H9 (cell line): ENCODE measurements at regions not wholly inside any gene's neighbourhood (a gene's known extent, or its start where the extent isn't known, plus 50 kb on each side); places are given as distances from the start of the nearest gene placed in this dataset.

Experiments
- DNase-seq: peaks from one replicate; pipeline ENCODE4 v3.0.0-alpha.2; 2017
- H2AFZ ChIP-seq: one replicate; pipeline ENCODE4 v1.6.1; 2013; ENCODE audit warnings: mild to moderate bottlenecking, low read length, control low read depth, moderate library complexity
- H2AK5ac ChIP-seq: 2 replicates; pipeline ENCODE4 v1.6.1; 2013; ENCODE audit warnings: low read length, control low read depth, mixed read lengths; ENCODE audit not compliant: insufficient read length
- H2BK120ac ChIP-seq: one replicate; pipeline ENCODE4 v1.6.1; 2013; ENCODE audit warnings: low read depth, mild to moderate bottlenecking, low read length, control low read depth, inconsistent platforms; ENCODE audit not compliant: poor library complexity, severe bottlenecking
- H2BK12ac ChIP-seq: 2 replicates; pipeline ENCODE4 v1.6.1; 2013; ENCODE audit warnings: low read length, control low read depth, mixed read lengths, low read depth; ENCODE audit not compliant: insufficient read length
- H2BK15ac ChIP-seq: 2 replicates; pipeline ENCODE4 v1.6.1; 2013; ENCODE audit warnings: low read depth, low read length, control low read depth
- H2BK20ac ChIP-seq: one replicate; pipeline ENCODE4 v1.6.1; 2013; ENCODE audit warnings: low read depth, mild to moderate bottlenecking, low read length, control low read depth, inconsistent platforms; ENCODE audit not compliant: poor library complexity, severe bottlenecking
- H2BK5ac ChIP-seq: 2 replicates; pipeline ENCODE4 v1.6.1; 2013; ENCODE audit warnings: low read length, control low read depth, mixed read lengths; ENCODE audit not compliant: insufficient read length
- H3K14ac ChIP-seq: 2 replicates; pipeline ENCODE4 v1.6.1; 2013; ENCODE audit warnings: low read length, control low read depth; ENCODE audit not compliant: insufficient read depth
- H3K18ac ChIP-seq: 2 replicates; pipeline ENCODE4 v1.6.1; 2013; ENCODE audit warnings: low read depth, mild to moderate bottlenecking, mixed read lengths, low read length, control low read depth; ENCODE audit not compliant: insufficient read length
- H3K23ac ChIP-seq: 2 replicates; pipeline ENCODE4 v1.6.1; 2013; ENCODE audit warnings: low read length, control low read depth, mixed read lengths, low read depth; ENCODE audit not compliant: insufficient read length
- H3K23me2 ChIP-seq: 2 replicates; pipeline ENCODE4 v1.6.1; 2013; ENCODE audit warnings: low read depth, mild to moderate bottlenecking, mixed read lengths, low read length, control low read depth; ENCODE audit not compliant: insufficient read length, poor library complexity, severe bottlenecking
- H3K27ac ChIP-seq: 2 replicates; pipeline ENCODE4 v1.5.1; 2013; ENCODE audit warnings: low read length, control low read depth, mixed read lengths, low read depth; ENCODE audit not compliant: insufficient read length
- H3K27me3 ChIP-seq: 2 replicates; pipeline ENCODE4 v1.6.1; 2013; ENCODE audit warnings: low read length, control low read depth, inconsistent platforms; ENCODE audit not compliant: insufficient read depth
- H3K4ac ChIP-seq: 2 replicates; pipeline ENCODE4 v1.6.1; 2013; ENCODE audit warnings: low read depth, mild to moderate bottlenecking, control low read depth, inconsistent platforms, low read length, moderate library complexity
- H3K4me1 ChIP-seq: 2 replicates; pipeline ENCODE4 v1.6.1; 2013; ENCODE audit warnings: low read length, control low read depth, inconsistent platforms; ENCODE audit not compliant: insufficient read depth
- H3K4me2 ChIP-seq: 2 replicates; pipeline ENCODE4 v1.6.1; 2013; ENCODE audit warnings: low read length, control low read depth, mixed read lengths; ENCODE audit not compliant: insufficient read length, insufficient read depth
- H3K56ac ChIP-seq: 2 replicates; pipeline ENCODE4 v1.6.1; 2013; ENCODE audit warnings: low read depth, mild to moderate bottlenecking, mixed read lengths, low read length, control low read depth; ENCODE audit not compliant: insufficient read length
- H3K79me1 ChIP-seq: 2 replicates; pipeline ENCODE4 v1.6.1; 2013; ENCODE audit warnings: low read depth, mild to moderate bottlenecking, moderate library complexity, low read length, control low read depth, inconsistent platforms; ENCODE audit not compliant: insufficient read depth, poor library complexity, severe bottlenecking
- H3K79me2 ChIP-seq: 2 replicates; pipeline ENCODE4 v1.6.1; 2013; ENCODE audit warnings: low read length, control low read depth, inconsistent platforms; ENCODE audit not compliant: insufficient read depth
- H3K9ac ChIP-seq: 2 replicates; pipeline ENCODE4 v1.6.1; 2013; ENCODE audit warnings: low read length, control low read depth, mixed read lengths; ENCODE audit not compliant: insufficient read length; ENCODE audit errors: extremely low read depth
- H3K9me3 ChIP-seq: one replicate; pipeline ENCODE4 v1.6.1; 2013; ENCODE audit warnings: low read depth, low read length, inconsistent platforms; ENCODE audit not compliant: control insufficient read depth
- H3T11ph ChIP-seq: one replicate; pipeline ENCODE4 v1.6.1; 2013; ENCODE audit warnings: mild to moderate bottlenecking, low read length, control low read depth, inconsistent platforms
- H4K20me1 ChIP-seq: one replicate; pipeline ENCODE4 v1.6.1; 2013; ENCODE audit not compliant: control insufficient read depth, insufficient read length, insufficient read depth
- H4K5ac ChIP-seq: 2 replicates; pipeline ENCODE4 v1.6.1; 2013; ENCODE audit warnings: low read depth, mild to moderate bottlenecking, mixed read lengths, low read length, control low read depth; ENCODE audit not compliant: insufficient read length
- H4K8ac ChIP-seq: replicated peaks from 2 replicates; pipeline ENCODE4 v1.6.1; 2013; ENCODE audit warnings: low read length, control low read depth, mixed read lengths, low read depth; ENCODE audit not compliant: insufficient read length
- H4K91ac ChIP-seq: 2 replicates; pipeline ENCODE4 v1.6.1; 2013; ENCODE audit warnings: low read depth, mild to moderate bottlenecking, moderate library complexity, mixed read lengths, low read length, control low read depth; ENCODE audit not compliant: insufficient read length
- H3K27ac Mint-ChIP-seq, 3 experiments: 2 replicates in 2 of 3; 3 replicates in 1 of 3; pipeline ENCODE4 v1.8.0; 2020 to 2021; ENCODE audit warnings: mixed read lengths in 3 of 3, mild to moderate bottlenecking in 1 of 3, moderate library complexity in 1 of 3
- H3K27me3 Mint-ChIP-seq: 2 replicates; pipeline ENCODE4 v1.8.0; 2021; ENCODE audit warnings: low read depth, mild to moderate bottlenecking, moderate library complexity, mixed read lengths
- H3K36me3 Mint-ChIP-seq, 3 experiments: 2 replicates in 2 of 3; 3 replicates in 1 of 3; pipeline ENCODE4 v1.8.0; 2020 to 2021; ENCODE audit warnings: low read depth in 3 of 3, mixed read lengths in 3 of 3; ENCODE audit not compliant: insufficient read depth in 1 of 3
- H3K4me1 Mint-ChIP-seq, 2 experiments: 2 replicates each; pipeline ENCODE4 v1.8.0; 2020; ENCODE audit warnings: mixed read lengths in 2 of 2
- H3K4me3 Mint-ChIP-seq, 2 experiments: 2 replicates in 1 of 2; 3 replicates in 1 of 2; pipeline ENCODE4 v1.8.0; 2020 to 2021; ENCODE audit warnings: mild to moderate bottlenecking in 2 of 2, mixed read lengths in 2 of 2, moderate library complexity in 1 of 2
- H3K9me3 Mint-ChIP-seq, 2 experiments: 2 replicates in 1 of 2; 3 replicates in 1 of 2; pipeline ENCODE4 v1.8.0; 2020; ENCODE audit warnings: mild to moderate bottlenecking in 2 of 2, mixed read lengths in 2 of 2, moderate library complexity in 1 of 2
- WGBS: extraction: QIAGEN DNeasy Blood & Tissue Kit; methylation state at CpG from one replicate; pipeline ENCODE4 v1.1.7; 2013; ENCODE audit warnings: missing lambda C conversion rate, low lambda C conversion rate, mixed read lengths; ENCODE audit not compliant: insufficient read length; ENCODE audit errors: extremely low coverage; 5-methylcytosine and 5-hydroxymethylcytosine counted together
- TF ChIP-seq, protein P1 (sequence below): fragments of 200-600 bp; sonication (generic); conservative IDR thresholded peaks from 3 replicates; pipeline ENCODE4 v1.8.0; 2021; ENCODE audit warnings: antibody characterized with exemption, mild to moderate bottlenecking

DNA sequence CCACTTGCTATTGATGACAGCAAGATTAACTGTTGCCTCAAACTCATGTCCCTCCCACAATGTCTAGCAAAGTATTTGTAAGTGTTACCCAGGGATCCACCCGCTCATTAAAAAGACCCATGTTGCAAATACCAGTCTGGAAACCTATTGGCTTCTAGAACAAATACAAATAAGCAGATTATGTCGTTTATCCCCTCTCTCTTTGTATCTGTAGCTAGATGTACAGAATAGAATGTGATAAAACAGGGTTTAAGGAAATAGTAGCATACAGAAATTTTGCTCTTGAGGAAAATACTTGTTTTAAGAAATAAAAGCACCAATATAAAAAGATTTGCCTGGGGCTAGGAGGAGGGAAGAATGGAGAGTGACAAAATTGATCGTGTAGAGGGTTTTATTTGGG is 142.7 kb upstream of the ZIC3 start:
- no peak overlapping the region for H2BK12ac ChIP-seq
- H2BK15ac ChIP-seq, result no peak overlapping the region
- H4K8ac ChIP-seq, result no peak overlapping the region
- H3K79me2 ChIP-seq, result no peaks in the 10 kb centered on the region
- 100% methylated on average over 1 of the region's 3 CpGs for WGBS
- TF ChIP-seq, protein P1, sequence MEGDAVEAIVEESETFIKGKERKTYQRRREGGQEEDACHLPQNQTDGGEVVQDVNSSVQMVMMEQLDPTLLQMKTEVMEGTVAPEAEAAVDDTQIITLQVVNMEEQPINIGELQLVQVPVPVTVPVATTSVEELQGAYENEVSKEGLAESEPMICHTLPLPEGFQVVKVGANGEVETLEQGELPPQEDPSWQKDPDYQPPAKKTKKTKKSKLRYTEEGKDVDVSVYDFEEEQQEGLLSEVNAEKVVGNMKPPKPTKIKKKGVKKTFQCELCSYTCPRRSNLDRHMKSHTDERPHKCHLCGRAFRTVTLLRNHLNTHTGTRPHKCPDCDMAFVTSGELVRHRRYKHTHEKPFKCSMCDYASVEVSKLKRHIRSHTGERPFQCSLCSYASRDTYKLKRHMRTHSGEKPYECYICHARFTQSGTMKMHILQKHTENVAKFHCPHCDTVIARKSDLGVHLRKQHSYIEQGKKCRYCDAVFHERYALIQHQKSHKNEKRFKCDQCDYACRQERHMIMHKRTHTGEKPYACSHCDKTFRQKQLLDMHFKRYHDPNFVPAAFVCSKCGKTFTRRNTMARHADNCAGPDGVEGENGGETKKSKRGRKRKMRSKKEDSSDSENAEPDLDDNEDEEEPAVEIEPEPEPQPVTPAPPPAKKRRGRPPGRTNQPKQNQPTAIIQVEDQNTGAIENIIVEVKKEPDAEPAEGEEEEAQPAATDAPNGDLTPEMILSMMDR, result no peak
- no peak overlapping the region for H3K9ac ChIP-seq
- H3K9me3 ChIP-seq, result no peaks in the 10 kb centered on the region
- H3K4me1 ChIP-seq, result peaks cover 3% of the 10 kb centered on the region; the same call in 1 of the 2 replicates
- H2AFZ ChIP-seq, result no peak overlapping the region
- H3K23ac ChIP-seq, result no peak overlapping the region
- no peaks in the 10 kb centered on the region for H3K79me1 ChIP-seq
- no peak overlapping the region for H3K4me2 ChIP-seq
- Mint-ChIP-seq H3K9me3 (peaks cover 0 to 55% of the 10 kb centered on the region in 2 experiments; a peak in 2 of 5 replicates), H3K27ac (no peak overlapping the region), H3K4me1 (peaks cover 23 to 31% of the 10 kb centered on the region in 2 experiments), H3K4me3 (no peak overlapping the region), H3K27me3 (peaks cover 80% of the 10 kb centered on the region), H3K36me3 (no peaks in the 10 kb centered on the region; a peak in 1 of 7 replicates)
- no peak overlapping the region for H3K27ac ChIP-seq
- H3K56ac ChIP-seq, result no peak overlapping the region
- no peak overlapping the region for H3K4ac ChIP-seq
- no peak overlapping the region for H4K5ac ChIP-seq
- H4K20me1 ChIP-seq, result no peaks in the 10 kb centered on the region
- H2BK5ac ChIP-seq, result no peak overlapping the region
- H3T11ph ChIP-seq, result no peak overlapping the region
- H3K14ac ChIP-seq, result no peak overlapping the region
- no peak overlapping the region for H3K18ac ChIP-seq
- peaks cover 18% of the 10 kb centered on the region for H3K23me2 ChIP-seq
- no peak overlapping the region for H2AK5ac ChIP-seq
- no peak overlapping the region for H4K91ac ChIP-seq
- DNase-seq, result no peak
- peaks cover 32% of the 10 kb centered on the region for H3K27me3 ChIP-seq
- no peak overlapping the region for H2BK20ac ChIP-seq
- H2BK120ac ChIP-seq, result no peak overlapping the region
